Activated naive CD4-positive, alpha-beta T cell treated with anti-CD3 and anti-CD28 coated beads, Interleukin-2, amount 10 ng/mL, durations not matched to agents 7 days and 5 days (primary cell): ENCODE measurements at regions not wholly inside any gene's neighbourhood (a gene's known extent, or its start where the extent isn't known, plus 50 kb on each side); places are given as distances from the start of the nearest gene placed in this dataset.

ENCODE experiments used
- CTCF ChIA-PET: fragments of 350-600 bp; sonication (Branson Sonifier 250); formaldehyde crosslinking; loops from one replicate; lab custom pipeline; 2021; ENCODE audit warnings: antibody characterized with exemption; lab: Charles Lee
- DNase-seq: peaks from one replicate; pipeline ENCODE4 v3.0.0-alpha.2; 2020
- H3K27ac Mint-ChIP-seq: one replicate; pipeline ENCODE4 v1.8.0; 2021; ENCODE audit warnings: mild to moderate bottlenecking, moderate library complexity, mixed read lengths
- H3K27me3 Mint-ChIP-seq: one replicate; pipeline ENCODE4 v1.8.0; 2021; ENCODE audit warnings: mild to moderate bottlenecking, mixed read lengths
- H3K36me3 Mint-ChIP-seq: one replicate; pipeline ENCODE4 v1.8.0; 2021; ENCODE audit warnings: mixed read lengths
- H3K4me1 Mint-ChIP-seq: one replicate; pipeline ENCODE4 v1.8.0; 2021; ENCODE audit warnings: mixed read lengths
- H3K4me3 Mint-ChIP-seq: one replicate; pipeline ENCODE4 v1.8.0; 2021; ENCODE audit warnings: mild to moderate bottlenecking, moderate library complexity, mixed read lengths
- H3K9me3 Mint-ChIP-seq: one replicate; pipeline ENCODE4 v1.8.0; 2021; ENCODE audit warnings: mixed read lengths

DNA sequence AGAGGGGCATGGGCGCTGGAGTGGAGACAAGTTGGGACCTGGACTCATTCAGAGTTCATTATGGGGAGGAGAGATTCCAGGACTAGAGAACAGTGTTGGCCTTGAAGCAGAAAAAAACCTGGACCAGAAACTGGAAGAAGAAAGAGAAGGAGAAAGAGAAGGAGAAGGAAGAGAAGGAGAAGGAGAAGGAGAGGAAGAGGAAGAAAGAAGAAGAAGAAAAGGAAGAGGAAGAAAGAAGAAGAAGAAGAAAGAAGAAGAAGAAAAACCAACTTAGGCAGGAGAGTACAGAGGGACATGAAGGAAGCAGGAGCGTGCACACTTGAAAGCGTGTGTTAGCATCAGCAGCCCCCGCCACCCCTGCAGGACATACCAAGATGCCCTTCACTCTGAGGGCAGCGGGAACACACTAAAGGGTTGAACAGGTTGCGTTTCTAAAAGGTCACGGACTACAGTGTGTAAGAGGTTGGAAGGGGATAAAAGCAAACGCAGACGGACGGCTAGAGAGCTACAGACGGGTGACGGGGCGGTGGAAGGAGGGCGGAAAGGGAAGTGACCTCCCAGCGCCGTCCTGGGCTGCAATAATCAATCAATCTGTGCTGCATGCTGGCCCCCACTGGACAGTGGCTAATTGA, 95.3 kb downstream of the SEC61G start:
- H3K9me3 Mint-ChIP-seq: no peaks in the 10 kb centered on the region
- no peak overlapping the region for H3K27ac Mint-ChIP-seq
- no peak for DNase-seq
- peak overlapping the region; percentile 25 for H3K4me3 Mint-ChIP-seq
- H3K4me1 Mint-ChIP-seq: peaks cover 2% of the 10 kb centered on the region
- H3K27me3 Mint-ChIP-seq: peaks cover 34% of the 10 kb centered on the region
- no peaks in the 10 kb centered on the region for H3K36me3 Mint-ChIP-seq
- CTCF ChIA-PET: no interaction called here

DNA sequence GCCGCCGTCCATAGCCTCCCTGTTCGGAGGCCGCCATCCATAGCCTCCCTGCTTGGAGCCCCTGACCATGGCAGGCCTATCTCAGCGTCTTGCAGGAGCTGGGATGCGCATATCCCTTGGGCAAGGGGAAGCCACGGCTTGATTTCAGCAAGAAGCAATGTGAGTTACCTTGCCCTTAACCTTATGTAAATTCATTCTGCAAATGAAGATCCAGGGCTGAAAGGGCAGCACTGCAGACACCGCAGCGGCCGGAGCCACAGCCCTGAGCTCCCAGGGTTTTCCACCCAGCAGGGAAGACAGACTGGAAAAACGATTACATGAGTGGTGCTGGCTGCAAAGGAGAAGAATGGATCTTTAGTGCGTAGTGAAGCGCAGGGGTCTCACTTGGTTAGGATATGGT, 95.8 kb downstream of the SEC61G start:
- Mint-ChIP-seq H3K4me1 (peaks cover 2% of the 10 kb centered on the region), H3K4me3 (no peak overlapping the region), H3K9me3 (no peaks in the 10 kb centered on the region), H3K36me3 (no peaks in the 10 kb centered on the region), H3K27me3 (peaks cover 34% of the 10 kb centered on the region), H3K27ac (no peak overlapping the region)
- CTCF ChIA-PET: no interaction called here
- no peak for DNase-seq

DNA sequence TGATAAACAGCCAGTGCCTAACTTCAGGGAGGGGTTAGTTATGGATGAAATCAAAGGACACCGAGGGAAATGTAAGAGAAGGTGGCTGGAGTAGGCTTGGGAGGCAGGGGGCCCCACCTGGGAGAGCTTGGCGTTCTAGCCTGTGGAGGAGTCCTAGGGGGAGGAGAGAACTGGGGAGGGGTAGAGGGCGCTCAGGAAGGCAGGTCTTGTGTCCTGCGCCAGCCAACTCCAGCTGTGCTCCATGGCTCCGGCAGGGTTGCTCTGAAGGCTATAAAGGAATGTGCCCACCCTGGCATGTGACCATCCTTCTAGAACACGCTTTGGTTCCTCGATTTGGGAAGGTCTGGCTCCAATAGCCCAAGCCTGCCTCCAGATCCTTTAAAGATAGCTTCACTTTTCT, 96.3 kb downstream of the SEC61G start:
- peaks cover 3% of the 10 kb centered on the region for H3K9me3 Mint-ChIP-seq
- H3K27me3 Mint-ChIP-seq: peaks cover 34% of the 10 kb centered on the region
- CTCF ChIA-PET: no interaction called here

DNA sequence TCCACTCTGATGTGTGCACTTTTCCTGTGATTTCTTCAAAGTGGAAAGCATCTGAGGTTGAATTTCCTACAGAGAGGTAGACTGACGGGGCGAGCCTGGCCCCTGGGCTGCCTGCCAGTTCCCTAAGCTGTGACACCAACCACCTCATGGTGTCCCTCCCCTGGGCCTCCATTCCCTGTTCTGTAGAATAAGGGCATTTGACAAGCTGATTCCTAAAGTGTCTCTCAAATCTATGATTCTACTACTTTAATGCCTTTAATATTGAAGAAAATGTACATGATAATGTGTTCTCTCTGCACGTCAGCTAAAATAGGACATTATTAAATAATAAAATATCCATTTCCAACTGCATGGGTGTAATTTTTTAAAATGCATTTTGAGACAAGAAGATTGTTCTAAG, 105.1 kb downstream of the SEC61G start:
- Mint-ChIP-seq H3K27ac (no peak overlapping the region), H3K36me3 (no peaks in the 10 kb centered on the region), H3K4me3 (no peak overlapping the region), H3K27me3 (no peaks in the 10 kb centered on the region), H3K9me3 (peaks cover 7% of the 10 kb centered on the region), H3K4me1 (no peaks in the 10 kb centered on the region)
- DNase-seq: no peak
- CTCF ChIA-PET: no interaction called here

More for the DNA sequence above, 96.3 kb downstream of the SEC61G start:
- no peak overlapping the region for H3K27ac Mint-ChIP-seq
- no peak overlapping the region for H3K4me3 Mint-ChIP-seq
- H3K4me1 Mint-ChIP-seq: peaks cover 2% of the 10 kb centered on the region
- DNase-seq: no peak
- H3K36me3 Mint-ChIP-seq: no peaks in the 10 kb centered on the region

DNA sequence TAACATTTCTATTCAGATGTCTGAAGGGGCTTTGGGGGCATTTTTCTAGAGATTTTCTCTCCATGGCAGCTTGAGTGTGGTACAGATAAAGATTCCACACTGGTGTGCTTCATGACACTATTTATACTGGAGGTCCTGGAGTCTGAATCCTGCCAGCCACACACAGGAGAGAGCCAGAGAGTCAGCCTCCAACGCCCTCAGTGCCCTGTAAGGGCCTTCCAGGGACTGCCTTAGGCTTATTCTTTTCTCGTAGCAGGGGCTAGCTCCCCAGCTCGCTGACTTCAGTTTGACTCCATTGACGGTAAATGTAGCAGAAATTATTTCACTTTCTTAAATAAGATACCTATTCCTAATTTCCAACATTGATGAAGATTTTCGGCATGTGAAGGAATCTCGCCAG, 100.9 kb downstream of the VSTM2A start:
- Mint-ChIP-seq H3K27me3 (no peaks in the 10 kb centered on the region), H3K9me3 (peaks cover 2% of the 10 kb centered on the region), H3K4me3 (no peak overlapping the region), H3K36me3 (no peaks in the 10 kb centered on the region), H3K27ac (no peak overlapping the region), H3K4me1 (no peaks in the 10 kb centered on the region)
- no peak for DNase-seq
- CTCF ChIA-PET: no interaction called here

GRCh38 chr7:54637712-54638396, 95.7 kb downstream of the VSTM2A start:
- H3K4me3 Mint-ChIP-seq: no peak overlapping the region
- H3K27ac Mint-ChIP-seq: no peak overlapping the region
- no peak for DNase-seq
- no peaks in the 10 kb centered on the region for H3K4me1 Mint-ChIP-seq
- CTCF ChIA-PET: no interaction called here
- H3K9me3 Mint-ChIP-seq: peaks cover 3% of the 10 kb centered on the region
- no peaks in the 10 kb centered on the region for H3K36me3 Mint-ChIP-seq
- no peaks in the 10 kb centered on the region for H3K27me3 Mint-ChIP-seq

- Mint-ChIP-seq H3K27ac (no peak overlapping the region), H3K27me3 (no peaks in the 10 kb centered on the region), H3K4me3 (no peak overlapping the region), H3K9me3 (peaks cover 7% of the 10 kb centered on the region), H3K4me1 (no peaks in the 10 kb centered on the region), H3K36me3 (no peaks in the 10 kb centered on the region)
- CTCF ChIA-PET: no interaction called here
- DNase-seq: no peak
Measured at GRCh38 chr7:54632696-54633095, 90.5 kb downstream of the VSTM2A start.

- Mint-ChIP-seq H3K4me3 (no peak overlapping the region), H3K27me3 (no peaks in the 10 kb centered on the region), H3K4me1 (no peaks in the 10 kb centered on the region), H3K36me3 (no peaks in the 10 kb centered on the region), H3K9me3 (peaks cover 7% of the 10 kb centered on the region), H3K27ac (no peak overlapping the region)
- CTCF ChIA-PET: no interaction called here
- DNase-seq: no peak
Measured at GRCh38 chr7:54629771-54630170, 87.6 kb downstream of the VSTM2A start.

GRCh38 chr7:54622696-54623309, 80.6 kb downstream of the VSTM2A start:
- H3K36me3 Mint-ChIP-seq: no peaks in the 10 kb centered on the region
- CTCF ChIA-PET: no interaction called here
- H3K27ac Mint-ChIP-seq: no peak overlapping the region
- H3K4me1 Mint-ChIP-seq: no peaks in the 10 kb centered on the region
- H3K4me3 Mint-ChIP-seq: no peak overlapping the region
- peaks cover 2% of the 10 kb centered on the region for H3K9me3 Mint-ChIP-seq
- no peak for DNase-seq
- H3K27me3 Mint-ChIP-seq: no peaks in the 10 kb centered on the region
